GM19099 (cell line): ENCODE measurements at regions not wholly inside any gene's neighbourhood (a gene's known extent, or its start where the extent isn't known, plus 50 kb on each side); places are given as distances from the start of the nearest gene placed in this dataset.

ENCODE experiments used
- POLR2A ChIP-seq: IDR thresholded peaks from 3 replicates; pipeline ENCODE4 v1.6.1; 2011; ENCODE audit warnings: low read depth; ENCODE audit not compliant: insufficient read length; ENCODE audit errors: extremely low read depth

DNA sequence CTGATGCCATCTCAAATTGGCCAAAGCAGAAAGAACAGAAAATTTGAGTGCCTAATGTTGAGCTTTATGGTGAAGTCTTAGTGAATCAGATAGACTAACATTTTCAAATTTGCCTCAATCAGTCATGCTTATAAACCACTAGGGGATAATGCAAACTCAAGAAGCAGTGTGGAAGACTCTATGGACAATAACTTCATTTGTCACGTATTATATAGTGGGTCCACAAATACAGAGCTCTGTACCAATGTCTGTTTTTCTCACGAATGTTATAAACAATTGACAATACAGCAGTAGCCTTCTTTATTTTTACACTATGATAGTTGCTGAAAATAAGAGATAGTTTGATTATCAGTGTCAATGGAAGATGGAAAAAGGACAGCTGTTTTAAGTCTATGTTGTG, 190.8 kb upstream of the SLC8A1 start:
- no peak for TF ChIP-seq POLR2A

DNA sequence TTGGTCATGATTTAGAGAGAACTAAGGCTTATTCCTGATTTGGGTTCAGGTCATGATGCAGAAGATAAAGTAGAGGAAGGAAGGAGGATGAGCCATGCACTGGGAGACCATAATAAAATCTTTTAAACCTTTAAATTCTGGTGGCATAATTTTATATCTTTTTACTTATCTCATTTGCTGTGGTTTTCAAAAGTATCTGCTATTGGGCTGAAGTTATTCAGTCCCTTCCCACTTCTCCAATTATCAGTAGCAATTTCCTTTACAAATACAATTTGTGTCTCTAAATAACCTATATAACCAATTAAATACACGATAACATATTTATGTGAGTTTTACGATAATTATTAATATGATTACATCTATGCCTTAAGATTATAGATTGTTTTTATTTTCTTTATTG, 194.8 kb upstream of the SLC8A1 start:
- no peak for TF ChIP-seq POLR2A

DNA sequence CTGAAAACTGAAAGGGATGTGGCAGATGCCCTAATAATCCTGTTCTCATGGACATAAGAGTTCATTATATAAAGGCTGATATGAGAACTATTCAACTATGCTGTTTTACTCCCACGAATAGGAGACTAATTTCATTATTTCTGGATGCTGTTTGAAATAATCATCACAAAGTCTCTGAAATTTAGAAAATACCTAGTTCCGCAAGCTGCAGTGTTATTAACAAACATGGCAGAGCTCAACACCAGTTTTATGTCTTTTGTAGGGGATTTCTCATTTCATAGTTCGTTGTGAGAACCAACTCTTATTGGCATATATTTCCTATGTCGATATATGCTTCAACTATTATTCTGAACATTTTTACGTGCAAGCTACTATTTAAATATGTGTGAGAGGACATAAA, 200.3 kb upstream of the SLC8A1 start:
- no peak for TF ChIP-seq POLR2A

DNA sequence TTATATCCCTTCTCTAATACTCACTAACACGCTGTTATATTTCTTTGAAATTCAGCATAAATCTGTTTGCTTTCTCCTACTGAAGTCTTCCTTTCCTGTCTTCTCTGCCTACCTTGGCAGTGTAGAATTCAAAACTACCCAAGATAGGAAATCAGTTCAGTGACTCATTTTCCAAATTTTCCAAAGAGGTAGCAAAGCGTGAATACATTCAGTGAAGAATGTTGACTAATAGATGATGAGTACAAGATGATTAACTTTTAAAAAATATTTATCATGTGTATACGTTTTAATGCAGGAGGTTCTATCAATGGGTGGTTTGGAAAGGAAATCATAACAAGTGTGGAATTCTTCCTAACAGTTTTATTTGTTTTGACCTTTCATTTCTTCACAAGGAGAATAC, 201.9 kb upstream of the SLC8A1 start:
- TF ChIP-seq POLR2A = no peak

DNA sequence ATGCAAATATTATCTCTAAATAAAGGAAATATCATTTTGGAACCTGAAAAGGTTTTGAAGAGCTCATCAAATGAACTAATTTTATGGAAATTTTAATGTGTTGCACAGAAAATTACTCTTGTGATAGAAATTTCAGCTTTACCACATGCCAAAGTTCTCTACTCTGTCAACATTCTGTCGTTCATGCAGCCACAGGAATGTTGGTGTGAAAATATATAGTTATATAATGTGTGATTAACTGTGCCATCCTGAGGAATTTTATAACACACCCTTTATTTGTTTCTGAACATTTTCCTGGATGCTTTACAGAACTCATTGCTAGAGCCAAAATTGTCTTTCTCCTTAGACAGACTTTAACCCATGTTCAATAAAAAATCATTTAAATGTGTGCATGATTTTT, 202.5 kb upstream of the SLC8A1 start:
- TF ChIP-seq POLR2A = no peak

DNA sequence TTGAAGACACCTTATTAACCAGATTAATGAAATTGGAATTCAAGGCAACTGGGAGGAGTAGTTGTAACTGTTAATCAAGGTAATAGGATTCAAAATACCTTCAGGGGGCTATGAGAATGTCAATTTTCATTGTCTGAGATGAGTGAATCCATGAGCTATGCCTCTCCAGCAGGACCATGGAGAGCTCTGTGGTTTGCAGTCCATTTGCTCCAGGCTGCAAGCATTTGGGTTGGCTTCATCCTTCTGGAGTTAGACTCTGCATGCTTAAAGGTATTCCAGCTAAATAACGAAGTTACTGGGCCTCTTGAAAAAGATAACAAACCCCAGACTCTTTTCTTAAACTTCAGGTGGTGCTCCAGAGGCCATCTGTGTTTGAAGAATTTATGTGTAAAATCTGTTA, 207.1 kb upstream of the SLC8A1 start:
- no peak for TF ChIP-seq POLR2A

DNA sequence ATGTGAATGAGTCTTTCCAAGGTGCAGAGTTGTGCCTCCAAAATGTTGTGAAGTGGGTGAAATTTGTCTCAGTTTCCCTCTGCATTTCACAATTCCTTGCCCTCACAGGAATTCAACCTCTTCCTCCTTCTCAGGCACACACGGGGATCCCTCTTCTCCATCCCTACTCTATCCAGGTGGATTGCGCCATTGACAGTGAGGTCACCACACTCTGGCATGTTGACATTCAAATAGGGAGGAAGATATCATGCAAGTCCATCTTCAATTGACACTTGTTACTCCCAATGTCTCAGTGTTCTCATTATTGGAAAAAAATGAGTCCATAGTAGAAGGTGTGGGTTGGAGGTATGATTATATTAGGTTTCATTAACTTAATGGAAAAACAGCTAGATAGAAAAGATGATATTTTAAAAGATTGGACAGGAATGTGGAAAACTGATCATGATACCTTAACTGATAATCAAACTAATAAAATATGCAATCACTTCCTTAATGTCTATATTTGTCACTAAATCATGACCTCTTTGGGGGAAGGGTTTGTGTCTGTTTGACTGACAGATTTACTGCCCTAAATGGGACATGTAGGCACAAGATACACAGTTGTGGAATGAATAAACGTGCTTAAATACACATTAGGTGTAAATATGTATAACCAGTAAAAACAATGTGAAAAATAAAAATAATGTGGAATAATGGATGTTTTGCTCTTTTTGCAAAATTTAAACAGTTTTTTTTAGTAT, 213.8 kb upstream of the SLC8A1 start:
- TF ChIP-seq POLR2A = no peak

DNA sequence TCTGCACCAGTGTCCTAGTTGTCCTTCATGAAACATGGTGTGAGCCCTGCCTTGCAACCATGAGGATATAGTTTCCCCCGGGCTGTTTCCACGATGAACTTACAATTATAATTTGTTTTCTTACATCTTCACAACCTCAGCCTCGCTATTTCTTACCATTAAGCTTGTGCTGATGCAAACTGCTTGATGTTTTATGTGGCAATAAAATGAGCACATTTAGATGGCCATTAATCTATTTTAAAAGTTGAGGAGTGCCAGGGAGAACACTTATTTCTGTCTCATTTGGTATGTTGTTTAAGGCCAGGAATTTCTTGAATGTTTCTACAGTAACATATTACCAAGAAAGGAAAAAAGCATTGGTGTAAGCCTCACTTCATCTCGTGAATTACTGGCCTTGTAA, 214.5 kb upstream of the SLC8A1 start:
- TF ChIP-seq POLR2A = no peak

DNA sequence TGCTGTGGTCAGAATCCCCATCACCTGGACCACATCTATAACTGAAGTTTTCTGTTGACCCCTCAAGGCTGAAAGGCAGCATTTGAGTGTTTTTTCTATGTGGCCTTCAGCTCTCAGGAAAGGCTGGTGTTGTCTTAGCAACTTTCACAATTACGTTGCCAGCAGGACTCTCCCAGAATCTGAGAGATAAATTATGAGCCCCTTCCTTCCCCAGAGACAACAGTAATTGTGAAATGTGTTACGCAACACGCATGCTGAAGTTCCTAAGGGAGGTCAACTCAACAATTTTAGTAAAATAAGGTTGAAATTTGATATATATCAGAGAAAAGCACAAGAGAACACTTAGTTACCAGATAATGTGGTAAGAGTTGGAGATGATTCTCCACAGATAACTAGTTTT, 216.5 kb upstream of the SLC8A1 start:
- no peak for TF ChIP-seq POLR2A

DNA sequence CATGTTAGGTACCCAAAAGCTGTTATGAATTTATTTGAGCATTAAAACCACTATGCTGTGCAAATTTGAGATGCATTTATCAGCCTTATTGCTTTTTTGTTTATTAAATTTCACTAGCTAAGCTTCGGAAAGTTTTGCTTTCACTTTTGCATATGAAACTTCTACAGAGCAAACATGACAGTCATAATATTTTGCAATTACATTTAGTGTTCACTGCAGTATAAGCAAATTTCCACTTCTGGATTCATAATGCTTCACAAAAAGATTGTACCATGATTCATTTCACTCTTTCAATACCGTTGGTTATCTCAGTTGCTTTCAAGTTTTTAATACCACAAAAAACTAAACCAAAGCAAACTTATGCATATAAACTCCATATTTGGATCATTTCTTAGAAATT, 228.7 kb upstream of the SLC8A1 start:
- no peak for TF ChIP-seq POLR2A

DNA sequence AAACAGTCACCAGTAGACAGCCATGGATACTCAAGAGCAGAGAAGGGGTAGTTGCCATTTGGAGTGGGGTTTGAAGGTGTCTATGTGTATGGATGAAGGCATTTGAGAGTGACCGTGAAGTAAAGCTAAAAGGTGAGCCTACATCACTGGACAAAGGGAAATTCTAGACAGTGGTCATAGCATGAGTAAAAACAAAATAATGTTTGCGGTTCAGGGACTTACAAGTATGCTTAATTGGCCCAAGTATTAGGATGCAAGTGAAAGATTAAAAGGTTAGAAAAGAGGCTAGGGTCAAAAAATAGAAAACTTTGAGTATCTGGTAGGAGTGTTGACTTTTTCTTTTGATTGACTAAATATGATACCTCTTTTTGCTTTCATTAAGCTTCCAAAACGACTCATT, 238.1 kb upstream of the SLC8A1 start:
- no peak for TF ChIP-seq POLR2A

DNA sequence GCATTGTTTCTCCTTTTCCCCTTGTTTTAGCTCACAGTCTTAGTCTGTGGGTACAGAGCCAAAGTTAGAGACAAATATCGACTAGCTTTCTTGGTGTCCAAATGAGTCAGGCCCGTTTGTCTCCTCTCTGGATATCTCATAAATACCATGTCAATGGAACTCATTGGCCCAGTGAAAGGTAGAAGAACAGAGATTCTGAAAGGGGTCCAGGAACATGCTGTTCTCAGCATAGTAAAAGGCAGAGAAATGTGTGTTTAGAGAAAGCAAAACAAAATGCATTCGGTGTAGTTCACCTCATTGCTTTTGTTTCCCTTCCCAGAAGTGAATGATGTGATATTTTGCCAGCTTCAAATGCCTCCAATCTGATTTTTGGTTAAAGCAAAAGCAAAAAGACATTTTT, 238.6 kb upstream of the SLC8A1 start:
- no peak for TF ChIP-seq POLR2A

DNA sequence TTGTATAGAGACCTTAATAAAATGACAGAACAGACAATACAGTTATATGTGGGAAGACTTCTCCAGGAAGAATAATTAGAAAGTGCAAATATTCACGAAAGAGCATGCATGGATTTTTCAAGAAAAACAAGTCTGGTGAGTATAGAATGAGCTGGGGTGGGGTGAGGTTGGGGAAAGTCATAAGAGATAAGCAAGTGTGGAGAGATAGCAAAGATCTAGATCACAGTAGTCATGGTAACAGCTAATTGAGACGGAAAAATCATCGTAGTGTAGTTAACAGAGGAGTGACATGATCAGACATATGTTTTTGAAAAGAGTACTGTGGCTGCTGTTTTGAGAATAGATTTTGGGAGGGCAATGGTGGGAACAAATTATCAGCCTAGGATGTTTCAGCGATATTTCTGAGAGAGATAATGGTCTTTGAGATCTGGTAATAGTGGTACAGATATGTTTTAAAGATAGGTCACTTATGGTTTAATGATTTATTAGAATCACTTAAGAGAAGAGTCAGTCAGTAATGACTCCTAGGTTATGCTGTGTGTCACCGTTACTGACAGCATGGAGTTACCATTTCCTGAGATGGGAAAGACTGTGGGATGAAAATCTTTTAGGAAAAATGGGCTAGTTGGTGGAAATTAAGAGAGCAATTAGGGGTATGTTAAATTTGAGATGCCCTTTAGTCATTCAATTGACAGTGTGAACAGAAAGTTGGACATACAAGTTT, 248.5 kb upstream of the SLC8A1 start:
- no peak for TF ChIP-seq POLR2A

DNA sequence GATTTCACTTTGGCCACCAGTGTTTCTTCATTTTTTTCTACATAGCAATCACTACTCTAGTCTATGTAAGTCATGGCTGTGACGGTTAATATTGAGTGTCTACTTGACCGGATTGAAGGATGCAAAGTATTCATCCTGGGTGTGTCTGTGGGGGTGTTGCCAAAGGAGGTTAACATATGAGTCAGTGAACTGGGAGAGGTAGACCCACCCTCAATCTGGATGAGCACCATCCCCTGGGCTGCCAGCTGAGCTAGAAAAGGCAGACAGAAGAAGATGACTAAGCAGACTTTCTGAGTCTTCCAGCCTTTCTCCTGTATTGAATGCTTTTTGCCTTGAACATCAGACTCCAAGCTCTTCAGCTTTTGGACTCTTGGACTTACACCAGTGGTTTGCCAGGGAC, 265.0 kb upstream of the SLC8A1 start:
- no peak for TF ChIP-seq POLR2A

DNA sequence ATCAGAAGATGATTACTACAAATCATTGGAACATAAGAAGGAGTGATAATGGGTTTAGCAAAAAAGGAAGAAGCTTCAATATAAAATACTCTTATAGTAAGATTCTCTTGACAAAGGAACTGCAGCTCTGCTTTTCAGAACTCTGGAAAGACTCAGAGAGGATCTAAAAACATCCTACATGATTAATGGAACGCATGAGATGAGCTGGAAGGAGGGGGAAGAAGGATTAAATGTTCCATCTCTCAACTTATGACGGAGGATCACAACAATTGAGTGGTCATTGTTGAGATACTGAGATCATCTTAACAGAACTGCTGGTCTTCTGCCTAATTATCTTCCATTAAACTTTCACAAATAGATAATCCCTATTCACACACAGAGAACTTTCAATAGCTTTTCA, 267.5 kb upstream of the SLC8A1 start:
- no peak for TF ChIP-seq POLR2A

DNA sequence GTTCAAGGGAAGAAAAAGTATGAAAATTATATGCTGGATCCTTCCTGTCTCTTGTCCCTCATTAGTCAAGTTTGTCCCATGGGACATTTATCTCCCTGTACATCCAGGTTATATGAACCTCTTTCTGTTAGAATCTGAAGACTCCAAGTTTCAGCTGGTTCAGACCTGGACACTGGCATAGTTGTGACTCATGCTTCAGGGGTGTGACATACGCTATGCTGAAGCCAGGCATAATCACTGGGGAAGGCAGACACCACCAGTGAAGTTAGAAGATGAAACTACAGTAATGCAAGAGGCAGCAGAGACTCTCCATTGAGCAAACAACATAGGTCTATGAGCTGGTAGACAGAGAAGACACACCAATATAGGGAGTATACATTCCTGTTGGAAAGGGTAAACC, 269.7 kb upstream of the SLC8A1 start:
- no peak for TF ChIP-seq POLR2A
